22Rv1 (cell line): ENCODE measurements at regions not wholly inside any gene's neighbourhood (a gene's known extent, or its start where the extent isn't known, plus 50 kb on each side); places are given as distances from the start of the nearest gene placed in this dataset.

Source experiments
- H3K27ac ChIP-seq: fragments of 450-650 bp; 2 replicates; pipeline ENCODE4 v1.5.1; 2017
- ZFX ChIP-seq: fragments of 450-650 bp; IDR thresholded peaks from 2 replicates; pipeline ENCODE4 v1.6.1; 2017; ENCODE audit warnings: antibody characterized with exemption, borderline replicate concordance
- TF ChIP-seq, protein P1 (sequence below): fragments of 450-650 bp; IDR thresholded peaks from 2 replicates; pipeline ENCODE4 v1.5.1; 2017; ENCODE audit warnings: mild to moderate bottlenecking

- H3K27ac ChIP-seq: no peak overlapping the region
- TF ChIP-seq, protein P1, sequence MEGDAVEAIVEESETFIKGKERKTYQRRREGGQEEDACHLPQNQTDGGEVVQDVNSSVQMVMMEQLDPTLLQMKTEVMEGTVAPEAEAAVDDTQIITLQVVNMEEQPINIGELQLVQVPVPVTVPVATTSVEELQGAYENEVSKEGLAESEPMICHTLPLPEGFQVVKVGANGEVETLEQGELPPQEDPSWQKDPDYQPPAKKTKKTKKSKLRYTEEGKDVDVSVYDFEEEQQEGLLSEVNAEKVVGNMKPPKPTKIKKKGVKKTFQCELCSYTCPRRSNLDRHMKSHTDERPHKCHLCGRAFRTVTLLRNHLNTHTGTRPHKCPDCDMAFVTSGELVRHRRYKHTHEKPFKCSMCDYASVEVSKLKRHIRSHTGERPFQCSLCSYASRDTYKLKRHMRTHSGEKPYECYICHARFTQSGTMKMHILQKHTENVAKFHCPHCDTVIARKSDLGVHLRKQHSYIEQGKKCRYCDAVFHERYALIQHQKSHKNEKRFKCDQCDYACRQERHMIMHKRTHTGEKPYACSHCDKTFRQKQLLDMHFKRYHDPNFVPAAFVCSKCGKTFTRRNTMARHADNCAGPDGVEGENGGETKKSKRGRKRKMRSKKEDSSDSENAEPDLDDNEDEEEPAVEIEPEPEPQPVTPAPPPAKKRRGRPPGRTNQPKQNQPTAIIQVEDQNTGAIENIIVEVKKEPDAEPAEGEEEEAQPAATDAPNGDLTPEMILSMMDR: no peak
- no peak for TF ChIP-seq ZFX
Observed at GRCh38 chr7:69476416-69476815, 121.9 kb upstream of the AUTS2 start.

DNA sequence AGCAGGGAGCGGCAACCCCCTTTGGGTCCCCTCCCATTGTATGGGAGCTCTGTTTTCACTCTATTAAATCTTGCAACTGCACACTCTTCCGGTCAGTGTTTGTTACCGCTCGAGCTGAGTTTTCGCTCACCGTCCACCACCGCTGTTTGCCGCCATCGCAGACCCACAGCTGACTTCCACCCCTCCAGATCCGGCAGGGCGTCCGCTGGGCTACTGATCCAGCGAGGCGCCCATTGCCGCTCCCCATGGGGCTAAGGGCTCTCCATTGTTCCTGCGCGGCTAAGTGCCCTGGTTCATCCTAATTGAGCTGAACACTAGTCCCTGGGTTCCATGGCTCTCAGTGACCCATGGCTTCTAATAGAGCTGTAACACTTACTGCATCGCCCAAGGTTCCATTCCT is 115.6 kb upstream of the AUTS2 start:
- H3K27ac ChIP-seq: no peak overlapping the region
- TF ChIP-seq, protein P1: no peak
- TF ChIP-seq ZFX: no peak

GRCh38 chr7:69489533-69489932 is 108.7 kb upstream of the AUTS2 start:
- no peak overlapping the region for H3K27ac ChIP-seq
- TF ChIP-seq, protein P1: no peak
- TF ChIP-seq ZFX: no peak

GRCh38 chr7:69498671-69499070 is 99.6 kb upstream of the AUTS2 start:
- no peak overlapping the region for H3K27ac ChIP-seq
- no peak for TF ChIP-seq ZFX
- TF ChIP-seq, protein P1: no peak

GRCh38 chr7:69502358-69502757 is 95.9 kb upstream of the AUTS2 start:
- H3K27ac ChIP-seq: no peak overlapping the region
- TF ChIP-seq, protein P1: no peak
- TF ChIP-seq ZFX: no peak

GRCh38 chr7:69504733-69505420 is 93.4 kb upstream of the AUTS2 start:
- TF ChIP-seq, protein P1: no peak
- no peak for TF ChIP-seq ZFX
- H3K27ac ChIP-seq: no peak overlapping the region

GRCh38 chr7:69508736-69509135 is 89.5 kb upstream of the AUTS2 start:
- TF ChIP-seq, protein P1: no peak
- no peak for TF ChIP-seq ZFX

More at GRCh38 chr7:69508736-69509135, 89.5 kb upstream of the AUTS2 start:
- no peak overlapping the region for H3K27ac ChIP-seq
